ENCODE measurements at regions not wholly inside any gene's neighbourhood (a gene's known extent, or its start where the extent isn't known, plus 50 kb on each side); places are given as distances from the start of the nearest gene placed in this dataset.
"Not testable (repeated sequence)": the region's sequence is repeated elsewhere in the genome, so short reads cannot be mapped to it uniquely, and the experiment has no call there.

GRCh38 chr4:159867673-159868072 lies 764.8 kb downstream of the RAPGEF2 start:
- TF ChIP-seq, protein P1, sequence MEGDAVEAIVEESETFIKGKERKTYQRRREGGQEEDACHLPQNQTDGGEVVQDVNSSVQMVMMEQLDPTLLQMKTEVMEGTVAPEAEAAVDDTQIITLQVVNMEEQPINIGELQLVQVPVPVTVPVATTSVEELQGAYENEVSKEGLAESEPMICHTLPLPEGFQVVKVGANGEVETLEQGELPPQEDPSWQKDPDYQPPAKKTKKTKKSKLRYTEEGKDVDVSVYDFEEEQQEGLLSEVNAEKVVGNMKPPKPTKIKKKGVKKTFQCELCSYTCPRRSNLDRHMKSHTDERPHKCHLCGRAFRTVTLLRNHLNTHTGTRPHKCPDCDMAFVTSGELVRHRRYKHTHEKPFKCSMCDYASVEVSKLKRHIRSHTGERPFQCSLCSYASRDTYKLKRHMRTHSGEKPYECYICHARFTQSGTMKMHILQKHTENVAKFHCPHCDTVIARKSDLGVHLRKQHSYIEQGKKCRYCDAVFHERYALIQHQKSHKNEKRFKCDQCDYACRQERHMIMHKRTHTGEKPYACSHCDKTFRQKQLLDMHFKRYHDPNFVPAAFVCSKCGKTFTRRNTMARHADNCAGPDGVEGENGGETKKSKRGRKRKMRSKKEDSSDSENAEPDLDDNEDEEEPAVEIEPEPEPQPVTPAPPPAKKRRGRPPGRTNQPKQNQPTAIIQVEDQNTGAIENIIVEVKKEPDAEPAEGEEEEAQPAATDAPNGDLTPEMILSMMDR (IDR thresholded peaks at IDR 0.05; ENCODE audit: insufficient read depth, low read depth, low read length), result no peak
- no peak overlapping the region for H3K4me3 ChIP-seq (ENCODE audit: low read depth, low read length)
- no peak for DNase-seq (ENCODE audit: low read depth)

GRCh38 chr4:159868936-159869335 lies 766.1 kb downstream of the RAPGEF2 start:
- not testable (repeated sequence) for H3K4me3 ChIP-seq (ENCODE audit: low read depth, low read length); DNase-seq (ENCODE audit: low read depth)

DNA sequence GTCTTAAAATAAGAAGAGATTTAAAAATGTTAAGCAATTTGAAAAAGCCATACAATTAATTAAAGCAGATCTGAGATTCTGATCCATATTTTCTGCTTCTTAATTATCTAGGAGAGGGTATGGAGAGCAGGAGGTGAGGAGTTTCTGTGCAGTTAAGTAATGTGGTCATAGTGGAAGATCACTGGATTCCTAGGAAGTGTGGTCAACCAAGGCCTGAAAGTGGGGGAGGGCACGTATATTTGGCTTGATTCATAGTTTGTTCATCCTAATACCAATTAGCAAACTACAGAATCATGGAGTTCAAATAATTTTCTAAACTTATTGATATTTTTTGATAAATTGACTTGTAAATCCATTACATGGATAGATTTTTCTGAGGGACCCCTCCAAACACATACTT lies 768.3 kb downstream of the RAPGEF2 start:
- TF ChIP-seq, protein P1 (IDR thresholded peaks at IDR 0.05; ENCODE audit: insufficient read depth, low read depth, low read length), result no peak
- DNase-seq (ENCODE audit: low read depth), result no peak
- H3K4me3 ChIP-seq (ENCODE audit: low read depth, low read length), result no peak overlapping the region

GRCh38 chr4:159881158-159881557 lies 778.3 kb downstream of the RAPGEF2 start:
- H3K4me3 ChIP-seq (ENCODE audit: low read depth, low read length), result no peak overlapping the region
- DNase-seq (ENCODE audit: low read depth), result no peak
- TF ChIP-seq, protein P1 (IDR thresholded peaks at IDR 0.05; ENCODE audit: insufficient read depth, low read depth, low read length), result no peak

DNA sequence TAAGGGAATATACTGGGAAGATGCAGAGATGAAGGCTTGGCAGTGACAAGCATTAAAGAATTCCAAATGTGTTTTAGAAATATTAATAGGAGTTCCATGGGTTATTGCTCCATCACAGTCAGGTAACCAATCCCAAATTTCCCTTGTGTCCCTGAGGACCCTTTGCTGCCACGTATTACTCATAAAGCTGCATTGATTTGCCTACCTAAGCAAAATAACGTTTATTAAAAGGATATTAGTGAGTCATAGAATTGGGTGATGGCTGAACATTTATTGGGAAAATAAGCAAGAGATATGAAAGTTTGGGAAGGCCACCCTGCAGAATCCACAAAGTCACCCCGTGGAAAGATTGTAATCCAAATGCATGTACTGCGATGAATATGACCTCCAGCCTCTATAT lies 782.1 kb downstream of the RAPGEF2 start:
- TF ChIP-seq, protein P1 (IDR thresholded peaks at IDR 0.05; ENCODE audit: insufficient read depth, low read depth, low read length), result no peak
- H3K4me3 ChIP-seq (ENCODE audit: low read depth, low read length), result no peak overlapping the region
- no peak for DNase-seq (ENCODE audit: low read depth)

DNA sequence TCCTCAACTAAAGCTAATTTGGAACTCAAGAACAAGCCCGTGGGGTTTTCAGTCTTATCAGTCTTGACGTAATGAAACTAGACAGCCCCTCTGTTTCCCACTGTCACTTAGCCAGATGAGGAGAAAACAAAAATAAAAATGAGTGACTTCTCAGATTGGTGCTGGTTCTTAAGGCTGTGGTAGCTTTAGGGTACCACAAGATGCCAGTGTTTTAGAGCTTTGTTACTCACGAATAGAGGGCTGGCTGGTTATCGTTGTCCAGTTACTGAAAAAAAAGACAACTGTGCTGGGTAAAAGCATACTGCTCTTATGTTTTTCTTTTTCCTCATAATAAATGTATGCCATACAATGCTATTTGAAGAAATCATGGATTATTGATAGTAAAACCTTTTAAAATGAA lies 796.7 kb downstream of the RAPGEF2 start:
- TF ChIP-seq, protein P1 (IDR thresholded peaks at IDR 0.05; ENCODE audit: insufficient read depth, low read depth, low read length), result no peak
- no peak overlapping the region for H3K4me3 ChIP-seq (ENCODE audit: low read depth, low read length)
- DNase-seq (ENCODE audit: low read depth), result no peak

GRCh38 chr4:159900562-159900961 lies 797.7 kb downstream of the RAPGEF2 start:
- DNase-seq (ENCODE audit: low read depth), result no peak
- H3K4me3 ChIP-seq (ENCODE audit: low read depth, low read length), result no peak overlapping the region
- TF ChIP-seq, protein P1 (IDR thresholded peaks at IDR 0.05; ENCODE audit: insufficient read depth, low read depth, low read length), result no peak
